Tibial artery (tissue), 4 donors: ENCODE measurements at regions not wholly inside any gene's neighbourhood (a gene's known extent, or its start where the extent isn't known, plus 50 kb on each side); places are given as distances from the start of the nearest gene placed in this dataset.

Experiments used
- DNase-seq, 2 donors: peaks; one replicate each; pipeline ENCODE4 v3.0.0-alpha.2; 2019
- H3K27ac ChIP-seq, 2 donors: fragments of 200-600 bp; sonication (generic) in 1 of 2; 1 replicate in 1 of 2; 2 replicates in 1 of 2; pipeline ENCODE4 v1.5.1; 2018 to 2019; ENCODE audit warnings: mild to moderate bottlenecking in 1 of 2
- H3K27me3 ChIP-seq, 2 donors: fragments of 200-600 bp; sonication (generic) in 1 of 2; one replicate each; pipeline versions ENCODE4 v1.5.1 to v1.6.0; 2016 to 2019
- H3K36me3 ChIP-seq, 3 donors: fragments of 200-600 bp; sonication (generic) in 2 of 3; one replicate each; pipeline ENCODE4 v1.5.1; 2016 to 2019; ENCODE audit warnings: mild to moderate bottlenecking in 2 of 3
- H3K4me1 ChIP-seq, 4 donors: fragments of 200-600 bp; sonication (generic) in 2 of 4; 1 replicate in 3 of 4; 2 replicates in 1 of 4; pipeline ENCODE4 v1.5.1; 2016 to 2019
- H3K4me3 ChIP-seq, 2 donors: fragments of 200-600 bp; sonication (generic) in 1 of 2; 1 replicate in 1 of 2; 2 replicates in 1 of 2; pipeline ENCODE4 v1.5.1; 2018 to 2019; ENCODE audit warnings: mild to moderate bottlenecking in 2 of 2
- H3K9me3 ChIP-seq, 3 donors: fragments of 200-600 bp; sonication (generic) in 1 of 3; one replicate each; pipeline ENCODE4 v1.5.1; 2016 to 2019
- intact Hi-C: fragments of 100-400 bp; cut with DNase I; formaldehyde crosslinking; loops from one replicate; pipeline ENCODE4 v1.15.0; 2023; ENCODE audit warnings: low total_unique reads
- TF ChIP-seq, protein P1 (sequence below), 2 experiments: fragments of 200-600 bp in 1 of 2; fragments of 450-650 bp in 1 of 2; IDR thresholded peaks; one replicate each; pipeline ENCODE4 v1.5.1; 2017 to 2019; ENCODE audit warnings: antibody characterized with exemption in 2 of 2, mild to moderate bottlenecking in 1 of 2, moderate library complexity in 1 of 2

DNA sequence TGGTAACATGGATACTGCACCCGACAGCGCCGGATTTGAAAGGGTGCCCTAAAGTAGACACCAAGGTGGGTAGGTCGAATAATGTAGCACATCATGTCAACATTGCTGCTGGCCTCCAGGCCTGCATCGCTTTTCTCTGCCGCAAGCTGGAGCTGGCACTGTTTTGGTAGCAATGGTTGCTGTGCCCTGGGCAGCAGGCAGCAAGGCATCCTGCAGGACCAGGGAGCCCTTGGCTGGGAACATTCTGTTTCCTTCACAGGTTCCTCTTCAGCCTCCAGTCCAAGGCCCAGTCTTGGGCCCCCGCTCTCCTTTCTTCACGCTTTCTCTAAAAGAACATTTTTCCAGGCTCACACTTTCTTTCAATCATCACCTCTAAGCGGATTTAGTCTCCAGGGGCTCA, 365.8 kb upstream of the JARID2 start:
- DNase-seq = no peak
- Histone ChIP-seq H3K9me3 (no peaks in the 10 kb centered on the region), H3K4me1 (peaks cover 0 to 22% (median 14%) of the 10 kb centered on the region in 4 donors), H3K27ac (no peak overlapping the region), H3K4me3 (no peak overlapping the region), H3K27me3 (no peaks in the 10 kb centered on the region), H3K36me3 (no peaks in the 10 kb centered on the region)
- intact Hi-C loops = no loop called here
- TF ChIP-seq, protein P1, sequence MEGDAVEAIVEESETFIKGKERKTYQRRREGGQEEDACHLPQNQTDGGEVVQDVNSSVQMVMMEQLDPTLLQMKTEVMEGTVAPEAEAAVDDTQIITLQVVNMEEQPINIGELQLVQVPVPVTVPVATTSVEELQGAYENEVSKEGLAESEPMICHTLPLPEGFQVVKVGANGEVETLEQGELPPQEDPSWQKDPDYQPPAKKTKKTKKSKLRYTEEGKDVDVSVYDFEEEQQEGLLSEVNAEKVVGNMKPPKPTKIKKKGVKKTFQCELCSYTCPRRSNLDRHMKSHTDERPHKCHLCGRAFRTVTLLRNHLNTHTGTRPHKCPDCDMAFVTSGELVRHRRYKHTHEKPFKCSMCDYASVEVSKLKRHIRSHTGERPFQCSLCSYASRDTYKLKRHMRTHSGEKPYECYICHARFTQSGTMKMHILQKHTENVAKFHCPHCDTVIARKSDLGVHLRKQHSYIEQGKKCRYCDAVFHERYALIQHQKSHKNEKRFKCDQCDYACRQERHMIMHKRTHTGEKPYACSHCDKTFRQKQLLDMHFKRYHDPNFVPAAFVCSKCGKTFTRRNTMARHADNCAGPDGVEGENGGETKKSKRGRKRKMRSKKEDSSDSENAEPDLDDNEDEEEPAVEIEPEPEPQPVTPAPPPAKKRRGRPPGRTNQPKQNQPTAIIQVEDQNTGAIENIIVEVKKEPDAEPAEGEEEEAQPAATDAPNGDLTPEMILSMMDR (IDR thresholded peaks at IDR 0.05) = no peak

DNA sequence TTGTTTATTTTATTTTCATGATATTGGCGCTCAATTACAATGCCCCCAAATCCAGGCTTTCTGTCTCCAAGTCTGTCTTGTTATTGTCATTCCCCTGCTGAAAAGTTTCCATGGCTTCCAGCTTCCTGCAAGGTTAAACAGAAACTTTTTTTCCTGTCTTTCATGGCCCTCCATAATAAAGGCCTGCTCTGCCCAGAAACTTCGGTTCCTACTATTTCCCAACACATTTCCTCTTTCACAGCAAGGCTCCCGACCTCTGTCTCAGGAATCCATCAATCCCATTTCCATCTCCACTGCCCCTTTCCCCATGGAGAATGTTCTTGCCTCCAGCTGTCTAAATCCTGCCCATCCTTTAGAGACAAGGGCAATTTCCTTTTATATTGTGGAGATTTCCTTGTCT, 365.2 kb upstream of the JARID2 start:
- TF ChIP-seq, protein P1 (IDR thresholded peaks at IDR 0.05) = no peak
- Histone ChIP-seq H3K36me3 (no peaks in the 10 kb centered on the region), H3K27me3 (no peaks in the 10 kb centered on the region), H3K4me1 (peaks cover 0 to 22% (median 14%) of the 10 kb centered on the region in 4 donors), H3K27ac (no peak overlapping the region), H3K9me3 (no peaks in the 10 kb centered on the region), H3K4me3 (no peak overlapping the region)
- intact Hi-C loops = no loop called here
- DNase-seq = no peak

DNA sequence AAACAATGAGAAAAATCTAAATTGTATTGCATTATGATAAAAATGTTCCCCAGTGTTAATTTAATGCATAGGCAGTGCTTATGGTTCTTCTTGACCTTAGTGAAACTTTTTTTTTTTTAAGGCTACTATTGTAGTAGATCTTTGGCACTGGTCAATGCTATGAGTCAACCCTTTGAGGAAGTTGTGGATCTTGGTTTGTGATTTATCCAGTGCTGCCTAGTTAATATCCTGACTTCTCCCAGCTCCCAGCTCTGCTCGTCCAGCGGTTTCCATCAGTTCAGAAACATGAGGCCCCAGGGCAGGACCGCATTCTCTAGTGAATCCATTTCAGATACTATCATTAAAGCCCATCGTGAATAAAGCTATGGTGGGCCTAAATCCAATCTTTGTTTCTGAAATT, 364.5 kb upstream of the JARID2 start:
- Histone ChIP-seq H3K4me1 (peaks cover 0 to 21% (median 14%) of the 10 kb centered on the region in 4 donors), H3K9me3 (no peaks in the 10 kb centered on the region), H3K27me3 (no peaks in the 10 kb centered on the region), H3K27ac (no peak overlapping the region), H3K36me3 (no peaks in the 10 kb centered on the region), H3K4me3 (no peak overlapping the region)
- TF ChIP-seq, protein P1 (IDR thresholded peaks at IDR 0.05) = no peak
- intact Hi-C loops = no loop called here
- DNase-seq = no peak

DNA sequence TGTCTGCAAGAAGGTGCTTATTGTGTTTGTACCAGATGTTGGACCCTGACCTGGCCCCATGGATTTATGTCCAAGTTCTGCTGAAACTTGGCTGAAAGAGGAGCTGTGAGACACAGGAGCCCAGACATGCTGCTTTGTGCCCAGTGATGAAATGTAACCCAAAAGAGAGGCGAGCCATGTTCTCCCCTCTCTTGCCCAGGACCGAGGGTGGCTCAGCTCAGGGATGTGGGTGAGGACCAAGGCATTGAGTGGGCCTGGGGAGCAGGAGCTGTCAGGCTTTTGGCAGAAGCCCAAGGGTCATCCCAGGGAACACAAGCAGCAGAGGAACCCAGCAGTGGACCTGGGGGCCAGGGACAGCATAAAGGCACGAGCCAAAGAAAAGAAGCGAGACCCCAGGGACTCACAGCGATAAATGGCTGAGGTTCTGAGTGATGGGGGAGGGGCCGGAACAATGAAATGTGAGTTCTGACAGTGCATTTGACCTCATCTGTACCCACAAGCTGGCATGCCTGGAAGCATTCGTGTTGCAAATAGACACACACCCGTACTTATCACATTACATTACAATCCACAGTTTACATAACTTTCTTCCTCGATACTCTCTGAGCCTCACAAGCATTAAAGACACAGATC, 363.4 kb upstream of the JARID2 start:
- intact Hi-C loops = no loop called here
- H3K36me3 ChIP-seq = no peaks in the 10 kb centered on the region
- no peak overlapping the region for H3K27ac ChIP-seq
- H3K9me3 ChIP-seq = no peaks in the 10 kb centered on the region
- TF ChIP-seq, protein P1 (IDR thresholded peaks at IDR 0.05) = no peak
- peaks cover 0 to 18% (median 12%) of the 10 kb centered on the region in 4 donors for H3K4me1 ChIP-seq
- no peak overlapping the region for H3K4me3 ChIP-seq
- H3K27me3 ChIP-seq = no peaks in the 10 kb centered on the region
- DNase-seq = no peak

DNA sequence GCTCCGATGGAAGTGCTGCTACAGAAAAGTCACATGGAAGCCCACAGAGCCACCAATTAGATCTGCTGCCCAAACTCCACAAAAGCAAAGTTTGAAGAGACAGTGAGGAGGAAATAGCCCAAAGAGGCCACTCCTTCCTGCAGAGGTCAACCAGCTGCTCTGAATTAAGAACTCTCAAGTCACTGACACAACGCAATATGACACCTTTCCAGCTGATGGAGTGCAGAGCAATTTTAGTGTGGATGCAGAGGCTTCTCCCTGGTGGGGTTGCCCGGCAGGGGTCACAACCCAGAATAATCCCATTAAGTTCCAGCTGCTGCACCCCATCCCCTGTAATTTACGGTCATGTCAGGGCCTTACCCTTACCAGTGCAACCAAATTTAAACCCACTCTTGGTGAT, 361.9 kb upstream of the JARID2 start:
- Histone ChIP-seq H3K4me1 (peaks cover 0 to 18% (median 12%) of the 10 kb centered on the region in 4 donors), H3K36me3 (no peaks in the 10 kb centered on the region), H3K9me3 (no peaks in the 10 kb centered on the region), H3K4me3 (no peak overlapping the region), H3K27ac (no peak overlapping the region), H3K27me3 (no peaks in the 10 kb centered on the region)
- intact Hi-C loops = no loop called here
- TF ChIP-seq, protein P1 (IDR thresholded peaks at IDR 0.05) = no peak
- DNase-seq = no peak

DNA sequence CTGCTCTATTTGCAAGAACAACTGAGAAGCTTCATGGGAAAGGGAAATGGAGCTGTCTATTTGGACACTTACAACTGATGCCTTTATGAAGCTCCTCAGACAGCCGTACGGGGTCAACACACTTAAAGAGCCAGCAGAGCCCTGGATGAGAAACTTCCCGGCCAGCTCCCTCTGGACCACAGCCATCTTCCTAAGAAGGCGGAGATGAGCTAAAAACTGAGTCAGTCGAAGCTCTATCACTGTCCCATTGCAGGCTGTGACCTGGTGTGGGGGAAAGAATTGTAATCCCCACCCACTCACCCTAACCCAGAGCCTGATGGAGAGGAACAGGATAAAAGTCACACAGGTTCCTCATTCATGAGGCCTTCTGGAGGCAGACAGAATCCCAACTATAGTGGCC, 360.4 kb upstream of the JARID2 start:
- H3K36me3 ChIP-seq = no peaks in the 10 kb centered on the region
- intact Hi-C loops = no loop called here

More for the DNA sequence above, 360.4 kb upstream of the JARID2 start:
- H3K9me3 ChIP-seq = no peaks in the 10 kb centered on the region
- no peak overlapping the region for H3K4me3 ChIP-seq
- TF ChIP-seq, protein P1 (IDR thresholded peaks at IDR 0.05) = no peak
- peaks cover 0 to 18% (median 12%) of the 10 kb centered on the region in 4 donors for H3K4me1 ChIP-seq
- no peaks in the 10 kb centered on the region for H3K27me3 ChIP-seq
- H3K27ac ChIP-seq = no peak overlapping the region
- no peak for DNase-seq
